GF-D8 (cell line): ENCODE measurements at regions not wholly inside any gene's neighbourhood (a gene's known extent, or its start where the extent isn't known, plus 50 kb on each side); places are given as distances from the start of the nearest gene placed in this dataset.
"Not testable (repeated sequence)": the region's sequence is repeated elsewhere in the genome, so short reads cannot be mapped to it uniquely, and the experiment has no call there.

Experiments used
- DNase-seq: peaks from one replicate; lab custom pipeline; 2025; lab: John Stamatoyannopoulos, UW

GRCh38 chr6:166253778-166254204 lies 54.4 kb downstream of the PRR18 start:
- DNase-seq, result no peak

GRCh38 chr6:166253281-166253681 lies 54.9 kb downstream of the PRR18 start:
- no peak for DNase-seq

GRCh38 chr6:166252601-166253000 lies 55.6 kb downstream of the PRR18 start:
- no peak for DNase-seq

GRCh38 chr6:166251655-166252054 lies 56.5 kb downstream of the PRR18 start:
- no peak for DNase-seq

GRCh38 chr6:166251211-166251610 lies 57.0 kb downstream of the PRR18 start:
- DNase-seq, result no peak

- DNase-seq, result not testable (repeated sequence)
Measured at GRCh38 chr6:166249061-166249785, 59.0 kb downstream of the PRR18 start.

DNA sequence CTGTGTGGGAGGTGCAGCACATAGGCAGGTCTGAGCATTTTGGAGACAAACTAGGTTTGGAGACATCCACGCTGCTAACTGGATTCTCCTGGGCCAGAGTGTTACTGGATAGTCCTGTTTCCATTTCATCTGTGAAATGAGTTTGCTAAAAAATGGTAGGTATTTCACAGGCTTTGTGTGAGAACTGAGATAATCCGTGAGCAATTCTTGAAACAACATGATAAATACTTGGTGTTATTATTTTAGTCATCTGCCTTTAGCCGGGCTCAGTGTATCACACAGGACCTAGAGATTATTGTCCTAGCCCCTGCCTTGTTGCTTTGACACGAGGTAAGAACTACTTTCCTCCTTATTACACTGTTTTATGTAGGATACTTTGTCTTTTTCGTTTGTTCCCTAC lies 63.0 kb downstream of the PRR18 start:
- DNase-seq, result no peak

DNA sequence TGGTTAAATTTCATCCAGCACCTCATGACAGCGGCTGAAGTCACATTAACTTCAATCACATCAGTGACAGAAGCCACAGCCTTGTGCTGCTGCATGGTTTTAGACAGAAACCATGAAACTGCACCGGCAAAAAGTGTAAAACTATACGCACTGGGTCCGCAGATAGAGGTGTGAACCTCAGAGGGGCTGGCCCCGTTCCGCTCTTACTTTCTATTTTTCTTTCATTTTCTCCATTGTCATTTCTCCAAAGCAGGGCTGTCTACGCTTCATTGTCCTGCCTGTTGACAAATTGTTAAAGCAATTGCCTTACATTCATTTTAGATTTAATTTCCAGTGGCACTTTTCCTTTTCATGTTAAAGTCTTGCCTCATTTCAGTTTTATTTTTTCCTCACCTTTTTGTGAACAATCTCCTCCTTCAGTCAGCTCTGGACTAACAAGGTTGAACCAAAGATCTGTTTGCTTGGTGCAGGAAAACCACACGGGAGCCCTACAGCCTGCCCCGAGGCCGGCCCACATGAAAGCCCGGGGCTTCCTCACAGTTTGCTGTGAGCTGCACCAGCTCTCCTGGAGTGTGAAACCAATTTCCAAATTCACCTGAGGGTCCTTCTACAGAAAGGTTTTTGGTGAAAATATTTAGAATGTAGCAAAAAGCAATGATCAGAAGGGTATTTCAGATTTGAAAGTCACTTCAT lies 63.7 kb downstream of the PRR18 start:
- no peak for DNase-seq

- no peak for DNase-seq
Measured at GRCh38 chr6:166242888-166243287, 65.3 kb downstream of the PRR18 start.

DNA sequence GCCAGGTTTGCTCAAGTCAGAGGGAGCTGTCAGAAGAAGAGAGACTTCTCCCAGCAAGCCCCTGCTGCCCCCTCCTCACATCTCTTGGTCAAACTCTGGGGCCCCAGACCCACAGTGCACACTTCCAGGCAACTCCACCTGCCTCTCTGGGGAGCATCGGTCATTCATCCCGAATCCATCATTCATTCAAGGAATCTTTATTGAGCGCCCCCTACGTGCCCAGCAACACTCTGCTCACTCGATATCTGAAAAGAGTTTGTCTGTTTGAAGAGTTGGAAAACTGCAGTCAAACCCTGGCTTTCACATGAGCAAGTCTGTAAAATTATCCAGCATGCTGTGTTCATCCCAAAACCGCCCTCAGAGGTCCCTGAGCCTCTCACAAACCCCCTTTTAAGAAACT lies 66.2 kb downstream of the PRR18 start:
- DNase-seq, result no peak

GRCh38 chr6:166240889-166241288 lies 67.3 kb downstream of the PRR18 start:
- no peak for DNase-seq

GRCh38 chr6:166237617-166238016 lies 70.0 kb upstream of the TBXT start:
- DNase-seq, result peak; percentile 51

GRCh38 chr6:166236596-166236995 lies 68.9 kb upstream of the TBXT start:
- DNase-seq, result peak; percentile 1

GRCh38 chr6:166235666-166236292 lies 68.1 kb upstream of the TBXT start:
- no peak for DNase-seq

DNA sequence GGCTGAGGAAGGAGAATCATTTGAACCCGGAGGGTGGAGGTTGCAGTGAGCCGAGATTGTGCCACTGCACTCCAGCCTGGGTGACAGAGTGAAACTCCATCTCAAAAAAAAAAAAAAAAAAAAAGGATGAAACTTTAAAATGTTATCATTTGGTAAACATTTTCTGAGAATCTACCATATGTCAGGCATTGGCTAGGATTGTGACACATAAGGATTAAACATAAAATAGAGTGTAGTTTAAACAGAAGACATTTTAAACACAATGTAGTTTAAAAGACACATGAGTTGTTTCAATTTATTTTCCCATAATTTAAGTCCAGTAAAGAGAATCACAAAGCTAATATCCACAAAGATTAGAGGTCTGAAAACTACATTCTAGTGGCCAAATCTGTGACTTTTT lies 63.5 kb upstream of the TBXT start:
- DNase-seq, result not testable (repeated sequence)

DNA sequence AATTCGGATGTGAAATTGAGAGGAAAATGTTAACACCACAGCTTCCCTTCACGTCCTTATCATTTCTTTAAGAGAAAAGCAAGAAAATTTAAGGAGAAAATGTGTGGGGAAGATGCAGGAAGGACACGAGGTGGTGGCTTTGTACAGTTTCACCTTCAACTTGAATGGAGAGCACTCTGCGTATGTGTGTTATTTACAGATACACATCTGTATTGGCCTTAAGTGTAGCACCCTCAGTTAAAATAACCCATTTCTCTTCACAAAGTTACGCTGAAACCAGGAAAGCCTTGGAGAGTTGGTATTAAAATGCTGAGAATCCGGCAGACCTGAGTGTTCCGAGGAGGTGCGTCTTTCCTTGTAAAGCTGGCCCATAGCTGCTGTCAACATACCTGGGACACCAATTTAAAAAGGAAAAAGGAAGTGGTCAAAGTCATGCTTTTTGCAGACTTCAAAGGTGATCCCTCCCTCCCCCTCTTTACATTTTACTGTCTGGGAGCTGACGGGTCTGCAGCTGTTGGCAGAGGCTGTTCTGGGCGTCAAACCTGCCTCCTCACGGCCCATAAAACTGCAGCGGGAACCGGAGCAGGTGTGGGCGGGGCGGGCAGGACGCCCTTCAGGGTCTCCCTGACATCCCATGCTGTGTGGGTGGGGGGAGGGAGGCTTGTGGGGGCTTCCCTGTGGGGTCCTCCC lies 61.3 kb upstream of the TBXT start:
- DNase-seq, result no peak

GRCh38 chr6:166228425-166228824 lies 60.8 kb upstream of the TBXT start:
- DNase-seq, result no peak

DNA sequence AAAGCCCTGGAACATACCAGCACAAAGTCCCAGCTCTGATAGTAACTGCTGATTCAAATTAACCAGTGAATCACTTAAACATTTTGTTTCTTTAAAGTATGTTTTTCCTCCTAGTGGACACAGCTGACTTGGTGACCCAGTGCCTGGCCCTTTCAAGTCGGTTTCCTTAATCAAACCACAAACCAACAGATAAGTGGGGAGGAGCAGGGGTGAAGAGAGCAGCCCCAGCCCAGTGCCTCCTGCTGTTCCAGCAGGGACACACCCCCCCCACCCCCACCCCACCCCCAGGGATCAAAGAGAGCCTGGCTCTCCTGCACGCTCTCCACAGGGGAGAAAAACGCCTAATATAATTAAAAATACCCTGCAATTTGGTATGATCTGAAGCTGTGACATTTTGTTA lies 55.4 kb upstream of the TBXT start:
- no peak for DNase-seq

- DNase-seq, result no peak
Measured at GRCh38 chr6:166222631-166223030, 55.0 kb upstream of the TBXT start.

DNA sequence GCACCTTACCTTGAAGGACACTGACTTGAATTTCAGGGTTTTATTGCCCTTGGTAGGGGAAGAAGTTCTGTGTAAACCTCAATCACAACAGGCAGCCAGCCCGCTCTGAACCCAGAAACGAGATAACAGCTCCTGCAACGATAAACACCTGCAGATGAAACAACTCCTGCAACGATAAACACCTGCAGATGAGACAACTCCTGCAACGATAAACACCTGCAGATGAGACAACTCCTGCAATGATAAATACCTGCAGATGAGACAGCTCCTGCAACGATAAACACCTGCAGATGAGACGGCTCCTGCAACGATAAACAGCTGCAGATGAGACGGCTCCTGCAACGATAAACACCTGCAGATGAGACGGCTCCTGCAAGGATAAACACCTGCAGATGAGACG lies 54.0 kb upstream of the TBXT start:
- no peak for DNase-seq

DNA sequence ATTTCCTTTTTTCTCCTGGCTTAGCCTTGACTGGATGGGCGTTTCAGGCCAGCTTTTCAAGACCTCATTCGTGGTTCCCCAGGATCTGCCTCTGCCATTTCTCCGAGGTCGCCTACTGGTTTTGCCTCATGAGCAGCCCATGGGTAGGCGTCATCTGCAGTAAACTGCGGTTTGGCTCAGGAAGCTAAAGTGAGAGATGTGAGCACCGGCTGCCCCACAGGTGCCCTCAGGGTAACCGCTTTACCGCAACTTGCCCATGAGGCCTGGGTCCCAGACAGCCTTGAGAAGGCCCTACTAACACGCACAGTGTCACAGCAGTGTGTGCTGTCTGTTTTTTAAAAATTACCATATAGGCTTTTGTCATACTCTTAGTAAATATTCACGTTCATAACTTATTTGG lies 53.4 kb upstream of the TBXT start:
- DNase-seq, result no peak
